Gastrocnemius medialis (tissue), 4 donors: ENCODE measurements at regions not wholly inside any gene's neighbourhood (a gene's known extent, or its start where the extent isn't known, plus 50 kb on each side); places are given as distances from the start of the nearest gene placed in this dataset.

ENCODE experiments used
- POLR2A ChIP-seq, 2 donors: fragments of 450-650 bp; IDR thresholded peaks; one replicate each; pipeline ENCODE4 v1.6.1; 2017; ENCODE audit warnings: antibody characterized with exemption in 2 of 2, mild to moderate bottlenecking in 2 of 2, moderate library complexity in 2 of 2
- TF ChIP-seq, protein P1 (sequence below), 5 experiments: fragments of 450-650 bp in 3 of 5; fragments of 200-600 bp in 2 of 5; sonication (generic) in 2 of 5; IDR thresholded peaks in 4 of 5; conservative IDR thresholded peaks in 1 of 5; 1 replicate in 4 of 5; 2 replicates in 1 of 5; pipeline ENCODE4 v1.5.1; 2016 to 2019; ENCODE audit warnings: antibody characterized with exemption in 5 of 5, mild to moderate bottlenecking in 3 of 5, moderate library complexity in 3 of 5

- TF ChIP-seq, protein P1, sequence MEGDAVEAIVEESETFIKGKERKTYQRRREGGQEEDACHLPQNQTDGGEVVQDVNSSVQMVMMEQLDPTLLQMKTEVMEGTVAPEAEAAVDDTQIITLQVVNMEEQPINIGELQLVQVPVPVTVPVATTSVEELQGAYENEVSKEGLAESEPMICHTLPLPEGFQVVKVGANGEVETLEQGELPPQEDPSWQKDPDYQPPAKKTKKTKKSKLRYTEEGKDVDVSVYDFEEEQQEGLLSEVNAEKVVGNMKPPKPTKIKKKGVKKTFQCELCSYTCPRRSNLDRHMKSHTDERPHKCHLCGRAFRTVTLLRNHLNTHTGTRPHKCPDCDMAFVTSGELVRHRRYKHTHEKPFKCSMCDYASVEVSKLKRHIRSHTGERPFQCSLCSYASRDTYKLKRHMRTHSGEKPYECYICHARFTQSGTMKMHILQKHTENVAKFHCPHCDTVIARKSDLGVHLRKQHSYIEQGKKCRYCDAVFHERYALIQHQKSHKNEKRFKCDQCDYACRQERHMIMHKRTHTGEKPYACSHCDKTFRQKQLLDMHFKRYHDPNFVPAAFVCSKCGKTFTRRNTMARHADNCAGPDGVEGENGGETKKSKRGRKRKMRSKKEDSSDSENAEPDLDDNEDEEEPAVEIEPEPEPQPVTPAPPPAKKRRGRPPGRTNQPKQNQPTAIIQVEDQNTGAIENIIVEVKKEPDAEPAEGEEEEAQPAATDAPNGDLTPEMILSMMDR (IDR thresholded peaks at IDR 0.05 in 4 of 5, conservative IDR thresholded peaks at IDR 0.05 in 1 of 5), result no peak
- TF ChIP-seq POLR2A (IDR thresholded peaks at IDR 0.05), result no peak
Measured at GRCh38 chr3:150274372-150274771, 133.7 kb upstream of the TSC22D2 start.
